Keratinocyte (primary cell): ENCODE measurements at regions not wholly inside any gene's neighbourhood (a gene's known extent, or its start where the extent isn't known, plus 50 kb on each side); places are given as distances from the start of the nearest gene placed in this dataset.

ENCODE experiments used
- DNase-seq: peaks from one replicate; pipeline ENCODE4 v3.0.0-alpha.2; 2011; ENCODE audit warnings: low read depth, missing footprints, low spot score
- FAIRE-seq: peaks from 2 replicates; lab custom pipeline; 2011; peaks lifted over from hg19 to GRCh38; lab: Jason Lieb, UNC
- H2AFZ ChIP-seq: 2 replicates; pipeline ENCODE4 v1.6.0; 2012; ENCODE audit warnings: low read length, control low read depth, inconsistent platforms; ENCODE audit not compliant: control insufficient read depth
- H3K27ac ChIP-seq: 2 replicates; pipeline ENCODE4 v1.5.1; 2011; ENCODE audit warnings: low read length; ENCODE audit not compliant: control insufficient read depth, insufficient read depth
- H3K27me3 ChIP-seq: 3 replicates; pipeline ENCODE4 v1.6.0; 2011; ENCODE audit warnings: low read length; ENCODE audit not compliant: control insufficient read depth, insufficient read depth; ENCODE audit errors: extremely low read depth
- H3K36me3 ChIP-seq, 2 experiments: 2 replicates in 1 of 2; 3 replicates in 1 of 2; pipeline ENCODE4 v1.5.1; 2011; ENCODE audit warnings: low read length in 2 of 2, mild to moderate bottlenecking in 1 of 2; ENCODE audit not compliant: control insufficient read depth in 2 of 2, insufficient read depth in 2 of 2; ENCODE audit errors: extremely low read depth in 1 of 2
- H3K4me1 ChIP-seq: 3 replicates; pipeline ENCODE4 v1.5.1; 2011; ENCODE audit warnings: low read length; ENCODE audit not compliant: control insufficient read depth, insufficient read depth; ENCODE audit errors: extremely low read depth
- H3K4me2 ChIP-seq: 3 replicates; pipeline ENCODE4 v1.6.0; 2011; ENCODE audit warnings: low read depth, low read length; ENCODE audit not compliant: control insufficient read depth, insufficient read depth; ENCODE audit errors: extremely low read depth
- H3K4me3 ChIP-seq, 3 experiments: fragments of 200-600 bp in 1 of 3; sonication (generic) in 1 of 3; 2 replicates in 2 of 3; 3 replicates in 1 of 3; pipeline ENCODE4 v1.5.1; 2011 to 2016; ENCODE audit warnings: low read length in 3 of 3, mild to moderate bottlenecking in 3 of 3, control low read depth in 2 of 3, inconsistent platforms in 1 of 3, low read depth in 1 of 3, mixed read lengths in 1 of 3, mixed run types in 1 of 3, moderate library complexity in 1 of 3; ENCODE audit not compliant: control insufficient read depth in 2 of 3, insufficient read depth in 2 of 3; ENCODE audit errors: extremely low read depth in 1 of 3
- H3K79me2 ChIP-seq: 2 replicates; pipeline ENCODE4 v1.6.0; 2012; ENCODE audit warnings: low read length; ENCODE audit not compliant: control insufficient read depth, insufficient read depth
- H3K9ac ChIP-seq: 3 replicates; pipeline ENCODE4 v1.6.0; 2011; ENCODE audit warnings: low read length; ENCODE audit not compliant: control insufficient read depth, insufficient read depth; ENCODE audit errors: extremely low read depth
- H3K9me1 ChIP-seq: 3 replicates; pipeline ENCODE4 v1.6.0; 2011; ENCODE audit warnings: low read length; ENCODE audit not compliant: control insufficient read depth, insufficient read depth; ENCODE audit errors: extremely low read depth
- H3K9me3 ChIP-seq: 2 replicates; pipeline ENCODE4 v1.5.1; 2012; ENCODE audit warnings: low read depth, low read length; ENCODE audit not compliant: control insufficient read depth
- H4K20me1 ChIP-seq: 3 replicates; pipeline ENCODE4 v1.6.0; 2011; ENCODE audit warnings: low read length; ENCODE audit not compliant: control insufficient read depth, insufficient read depth; ENCODE audit errors: extremely low read depth
- EZH2 ChIP-seq: IDR thresholded peaks from one replicate; pipeline ENCODE4 v1.6.1; 2012; ENCODE audit warnings: inconsistent platforms, mild to moderate bottlenecking, low read length, moderate library complexity
- dilution Hi-C: fragments of 300-500 bp; cut with MboI; formaldehyde crosslinking; loops from one replicate; pipeline ENCODE4 v1.7.0; 2020; ENCODE audit warnings: low sequenced_read_pairs; ENCODE audit not compliant: extremely low pct_ligation_motif_present
- TF ChIP-seq, protein P1 (sequence below), 3 experiments: IDR thresholded peaks in 1 of 3; conservative IDR thresholded peaks in 1 of 3; optimal IDR thresholded peaks in 1 of 3; 2 replicates in 2 of 3; 3 replicates in 1 of 3; pipeline versions ENCODE3 to v1.5.1; 2011; ENCODE audit warnings: low read length in 3 of 3, mild to moderate bottlenecking in 3 of 3, moderate library complexity in 2 of 3, control low read depth in 1 of 3, inconsistent platforms in 1 of 3; ENCODE audit not compliant: insufficient read depth in 2 of 3; ENCODE audit errors: extremely low read depth in 1 of 3

DNA sequence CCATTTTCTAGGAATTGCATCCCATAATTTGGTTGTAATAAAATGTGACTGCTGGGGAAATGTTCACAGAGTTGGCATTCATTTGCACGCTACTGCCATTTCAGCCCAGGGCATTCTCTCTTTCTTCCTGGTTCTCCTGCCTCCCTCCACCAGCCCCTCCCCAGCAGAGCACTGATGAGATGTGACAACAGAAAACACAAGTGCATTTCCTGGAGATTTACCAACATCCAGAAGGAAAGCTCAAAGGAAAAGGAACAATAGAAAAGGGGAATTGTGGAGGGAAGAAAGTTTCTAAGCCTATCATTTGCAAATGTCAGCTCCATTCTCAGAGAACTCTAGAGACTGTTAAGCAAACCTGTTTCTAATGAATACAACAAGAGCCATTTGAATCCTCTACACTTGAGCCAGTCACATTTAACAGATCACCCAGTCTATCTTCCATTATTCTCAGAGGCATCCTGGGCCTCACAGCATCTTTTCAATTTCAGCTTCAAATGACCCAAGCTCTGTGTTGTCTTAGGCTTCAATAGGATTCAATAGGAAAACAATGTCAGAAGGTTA is 395.6 kb upstream of the PBX1 start:
- dilution Hi-C loops, result no loop called here
- no peaks in the 10 kb centered on the region for H4K20me1 ChIP-seq

DNA sequence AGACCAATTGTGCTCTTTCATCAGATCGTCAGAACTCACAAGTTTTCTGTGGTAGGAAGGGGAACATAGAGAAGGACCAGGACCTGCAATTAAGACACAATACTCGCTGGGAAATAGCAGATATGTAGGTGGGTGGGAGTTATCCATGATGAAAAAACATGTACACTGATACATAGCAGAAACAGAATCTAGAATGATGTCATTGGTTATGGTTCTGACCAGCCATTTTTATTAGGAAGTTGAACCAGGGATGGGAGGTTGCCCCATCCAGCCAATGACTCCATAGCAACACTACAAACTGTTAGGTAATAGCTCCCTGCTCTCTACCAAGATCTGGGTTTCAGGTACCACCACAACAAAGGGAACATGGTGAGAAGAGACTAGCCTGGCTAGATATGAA is 393.5 kb upstream of the PBX1 start:
- no peak for FAIRE-seq
- no peaks in the 10 kb centered on the region for H3K9me3 ChIP-seq

More for the DNA sequence above, 395.6 kb upstream of the PBX1 start:
- H3K9me3 ChIP-seq, result no peaks in the 10 kb centered on the region
- H3K79me2 ChIP-seq, result no peaks in the 10 kb centered on the region
- H3K9ac ChIP-seq, result no peak overlapping the region
- no peak overlapping the region for H3K4me2 ChIP-seq
- H3K27me3 ChIP-seq, result no peaks in the 10 kb centered on the region
- H3K4me3 ChIP-seq, result no peak overlapping the region
- no peaks in the 10 kb centered on the region for H3K36me3 ChIP-seq
- no peak overlapping the region for H3K27ac ChIP-seq
- no peaks in the 10 kb centered on the region for H3K9me1 ChIP-seq
- TF ChIP-seq EZH2, result no peak
- TF ChIP-seq, protein P1, sequence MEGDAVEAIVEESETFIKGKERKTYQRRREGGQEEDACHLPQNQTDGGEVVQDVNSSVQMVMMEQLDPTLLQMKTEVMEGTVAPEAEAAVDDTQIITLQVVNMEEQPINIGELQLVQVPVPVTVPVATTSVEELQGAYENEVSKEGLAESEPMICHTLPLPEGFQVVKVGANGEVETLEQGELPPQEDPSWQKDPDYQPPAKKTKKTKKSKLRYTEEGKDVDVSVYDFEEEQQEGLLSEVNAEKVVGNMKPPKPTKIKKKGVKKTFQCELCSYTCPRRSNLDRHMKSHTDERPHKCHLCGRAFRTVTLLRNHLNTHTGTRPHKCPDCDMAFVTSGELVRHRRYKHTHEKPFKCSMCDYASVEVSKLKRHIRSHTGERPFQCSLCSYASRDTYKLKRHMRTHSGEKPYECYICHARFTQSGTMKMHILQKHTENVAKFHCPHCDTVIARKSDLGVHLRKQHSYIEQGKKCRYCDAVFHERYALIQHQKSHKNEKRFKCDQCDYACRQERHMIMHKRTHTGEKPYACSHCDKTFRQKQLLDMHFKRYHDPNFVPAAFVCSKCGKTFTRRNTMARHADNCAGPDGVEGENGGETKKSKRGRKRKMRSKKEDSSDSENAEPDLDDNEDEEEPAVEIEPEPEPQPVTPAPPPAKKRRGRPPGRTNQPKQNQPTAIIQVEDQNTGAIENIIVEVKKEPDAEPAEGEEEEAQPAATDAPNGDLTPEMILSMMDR (optimal IDR thresholded peaks at IDR 0.05 in 1 of 3, IDR thresholded peaks at IDR 0.05 in 1 of 3, conservative IDR thresholded peaks at IDR 0.05 in 1 of 3; ENCODE audit: extremely low read depth in 1 of 3, insufficient read depth in 2 of 3, low read length in 3 of 3), result no peak
- H3K4me1 ChIP-seq, result no peaks in the 10 kb centered on the region
- FAIRE-seq (no peak), DNase-seq (no peak)
- no peak overlapping the region for H2AFZ ChIP-seq

More for the DNA sequence above, 393.5 kb upstream of the PBX1 start:
- DNase-seq, result no peak
- Histone ChIP-seq H3K4me2 (no peak overlapping the region), H3K4me1 (no peaks in the 10 kb centered on the region), H4K20me1 (no peaks in the 10 kb centered on the region), H3K9ac (no peak overlapping the region), H3K79me2 (no peaks in the 10 kb centered on the region), H3K4me3 (no peak overlapping the region), H2AFZ (no peak overlapping the region), H3K9me1 (no peaks in the 10 kb centered on the region), H3K36me3 (no peaks in the 10 kb centered on the region), H3K27ac (no peak overlapping the region), H3K27me3 (no peaks in the 10 kb centered on the region)
- TF ChIP-seq, protein P1 (optimal IDR thresholded peaks at IDR 0.05 in 1 of 3, IDR thresholded peaks at IDR 0.05 in 1 of 3, conservative IDR thresholded peaks at IDR 0.05 in 1 of 3; ENCODE audit: extremely low read depth in 1 of 3, insufficient read depth in 2 of 3, low read length in 3 of 3), result no peak
- no peak for TF ChIP-seq EZH2
- dilution Hi-C loops, result no loop called here
